Islet precursor cell (in vitro differentiated cells): ENCODE measurements at regions not wholly inside any gene's neighbourhood (a gene's known extent, or its start where the extent isn't known, plus 50 kb on each side); places are given as distances from the start of the nearest gene placed in this dataset.

Source experiments
- DNase-seq: peaks from one replicate; pipeline ENCODE4 v3.0.0-alpha.2; 2018

DNA sequence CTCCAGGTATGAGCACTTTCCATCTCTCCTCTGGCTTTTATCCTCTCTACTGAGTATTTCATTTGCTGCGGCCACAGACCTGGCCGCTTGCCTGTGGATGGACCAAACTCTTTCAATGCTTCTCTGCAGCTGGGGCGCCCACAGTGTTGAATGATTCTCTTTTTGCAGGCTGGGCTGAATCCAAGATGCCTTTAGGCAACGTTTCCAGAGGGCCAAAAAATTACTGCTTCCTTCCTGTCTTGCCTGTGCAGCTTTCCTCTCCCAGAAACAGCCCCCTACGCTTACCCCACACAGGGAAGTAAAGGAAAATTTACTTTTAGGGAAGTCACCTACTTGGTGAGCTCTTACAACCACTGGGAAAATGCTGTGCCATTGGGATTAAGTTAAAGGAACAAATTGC is 55.6 kb upstream of the JDP2 start:
- DNase-seq: no peak

DNA sequence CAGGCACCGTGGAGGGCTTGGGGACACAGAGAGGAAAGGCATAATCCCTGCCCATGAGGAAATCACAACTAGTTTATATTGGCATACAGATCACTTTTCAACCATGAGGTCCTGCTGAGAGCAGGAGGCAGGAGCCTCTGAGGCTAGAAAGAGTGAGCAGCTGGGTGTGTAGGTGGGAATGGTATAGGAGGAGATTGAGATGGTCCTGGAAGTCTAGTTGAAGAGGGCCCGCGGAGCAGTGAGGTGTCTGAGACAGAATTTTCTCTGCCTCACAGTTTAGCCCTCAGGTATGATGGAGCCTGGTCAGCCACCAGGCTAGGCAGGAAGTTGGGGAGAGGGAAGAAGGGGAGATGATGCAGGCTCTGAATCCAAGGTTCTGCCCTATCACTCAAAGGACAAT is 54.7 kb upstream of the JDP2 start:
- DNase-seq: no peak

DNA sequence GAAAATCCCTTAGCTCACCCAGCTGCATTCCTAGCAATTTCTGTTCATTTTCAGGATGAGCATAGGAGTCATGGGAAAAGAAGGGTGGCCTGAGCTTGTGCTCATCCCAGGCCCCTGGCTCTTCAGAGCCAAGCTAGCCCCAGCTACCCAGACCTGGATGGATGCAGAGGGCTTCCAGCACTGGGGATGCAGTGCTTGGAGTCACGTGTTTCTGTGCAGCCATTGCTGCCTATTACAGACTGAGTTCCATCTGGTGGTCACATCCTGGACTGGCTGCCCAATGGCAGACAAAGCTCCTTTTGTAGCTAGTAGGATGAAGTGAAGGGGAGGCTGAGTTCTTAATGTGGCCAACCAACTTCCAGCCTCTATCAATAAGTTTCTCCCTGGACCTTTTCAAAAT is 54.2 kb upstream of the JDP2 start:
- DNase-seq: no peak

DNA sequence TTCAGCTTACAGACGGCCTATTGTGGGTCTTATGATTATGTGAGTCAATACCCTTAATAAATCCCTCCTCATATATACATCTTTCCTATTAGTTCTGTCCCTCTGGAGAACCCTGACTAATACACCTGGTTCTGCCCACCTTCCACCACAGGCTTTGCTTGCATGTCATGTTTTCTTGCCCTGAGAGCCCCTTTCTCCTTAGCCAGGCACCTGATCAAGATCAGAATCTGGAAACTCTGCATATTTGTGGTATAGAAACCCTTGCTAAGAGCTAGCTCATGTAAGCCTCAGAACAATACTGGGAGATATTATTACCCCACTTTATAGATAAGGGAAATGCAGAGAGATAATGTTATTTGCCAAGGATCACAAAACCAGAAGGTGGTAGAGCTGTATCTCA is 52.9 kb upstream of the JDP2 start:
- DNase-seq: no peak

DNA sequence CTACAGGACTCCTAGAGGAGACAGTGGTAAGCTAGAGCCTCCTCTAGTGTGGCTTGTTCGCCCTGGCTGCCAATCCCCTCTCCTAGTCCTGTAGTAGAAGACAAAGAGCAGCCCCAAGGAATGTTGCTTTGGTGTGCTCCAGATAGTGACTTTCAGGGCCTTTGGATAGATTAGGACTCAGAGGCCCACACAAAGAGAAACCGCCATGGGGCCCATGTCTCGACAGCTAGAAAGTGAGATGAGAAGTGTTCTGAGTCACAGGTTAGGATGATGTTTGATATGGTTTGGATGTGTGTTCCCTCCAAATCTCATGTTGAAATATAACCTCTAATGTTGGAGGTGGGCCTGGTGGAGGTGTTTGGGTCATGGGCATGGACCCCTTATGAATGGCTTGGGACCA is 51.8 kb upstream of the JDP2 start:
- DNase-seq: no peak
